ENCODE measurements at regions not wholly inside any gene's neighbourhood (a gene's known extent, or its start where the extent isn't known, plus 50 kb on each side); places are given as distances from the start of the nearest gene placed in this dataset.

DNA sequence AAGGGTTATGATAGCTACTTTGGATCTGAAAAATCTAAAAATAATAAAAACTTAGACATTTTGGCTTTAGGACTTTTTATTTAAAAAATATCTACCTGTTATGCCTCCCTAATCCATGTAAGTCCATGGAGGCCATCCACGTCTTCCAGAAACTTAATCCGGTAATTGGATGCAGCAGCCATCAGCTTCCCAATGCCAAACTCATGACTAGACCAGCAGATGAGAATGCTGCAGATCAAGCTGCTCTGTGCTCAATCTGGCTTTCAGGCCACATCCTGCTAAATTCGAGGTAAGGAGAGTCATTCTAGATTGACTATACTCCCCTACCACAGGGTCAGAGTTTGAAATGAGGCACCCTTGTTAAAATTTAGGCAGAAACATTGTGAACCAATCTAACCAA lies 168.5 kb upstream of the TCERG1L start:
- DNase-seq = no peak

DNA sequence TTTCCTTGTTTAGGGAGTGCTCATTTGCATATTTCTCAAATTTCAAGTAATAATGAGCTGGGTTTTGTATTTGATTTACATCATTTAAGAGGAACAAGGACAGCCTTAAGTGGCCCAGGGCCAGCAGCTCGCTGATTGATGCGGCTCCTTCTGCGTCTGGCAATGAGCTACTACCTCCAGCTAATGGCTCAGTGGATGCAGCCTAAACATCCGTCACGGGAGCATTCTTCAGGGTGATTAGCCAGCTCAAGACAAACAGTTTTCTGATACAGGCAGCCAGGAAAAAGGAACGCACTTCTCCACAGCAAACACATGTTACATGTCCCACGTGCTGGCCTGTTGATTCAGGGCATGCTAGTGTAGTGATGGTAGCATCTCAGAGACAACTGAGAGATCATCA lies 169.3 kb upstream of the TCERG1L start:
- no peak for DNase-seq

DNA sequence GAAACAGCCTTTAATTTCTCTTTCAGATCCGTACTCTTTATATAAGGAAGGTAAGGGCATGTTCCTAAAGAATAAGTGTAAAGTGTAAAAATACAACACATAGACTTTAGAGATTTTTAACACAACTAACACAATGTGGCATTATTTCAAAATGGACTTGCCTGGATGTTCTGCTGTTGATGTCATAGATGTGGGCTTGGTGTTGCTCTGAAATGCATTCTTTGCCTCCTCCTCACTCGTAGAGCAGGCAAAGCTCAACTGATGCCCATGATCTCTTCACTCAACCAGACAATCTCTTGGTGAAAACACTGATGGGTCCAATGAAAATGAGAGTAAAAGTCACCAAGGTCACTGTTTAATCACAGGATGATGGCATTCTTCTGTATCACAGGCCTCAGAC lies 174.2 kb upstream of the TCERG1L start:
- no peak for DNase-seq

DNA sequence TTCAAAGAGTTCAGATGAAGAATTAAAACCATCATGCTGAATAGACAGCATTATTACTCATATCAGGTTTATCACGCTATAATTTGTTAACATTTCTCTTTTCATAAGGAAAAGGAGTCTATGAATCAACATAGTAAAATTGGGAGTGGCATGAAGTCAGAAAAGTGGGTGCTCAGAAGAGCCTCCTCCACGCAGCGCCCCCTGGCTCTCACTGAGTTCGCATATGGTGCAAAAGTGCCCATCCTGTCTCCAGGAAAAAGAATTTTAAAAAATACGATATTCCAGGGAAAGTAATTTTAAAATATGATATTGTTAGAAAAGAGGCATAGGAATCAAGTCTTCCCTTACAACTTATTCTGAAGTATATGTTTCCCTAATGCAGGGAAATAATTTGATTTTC lies 176.3 kb upstream of the TCERG1L start:
- DNase-seq = no peak

DNA sequence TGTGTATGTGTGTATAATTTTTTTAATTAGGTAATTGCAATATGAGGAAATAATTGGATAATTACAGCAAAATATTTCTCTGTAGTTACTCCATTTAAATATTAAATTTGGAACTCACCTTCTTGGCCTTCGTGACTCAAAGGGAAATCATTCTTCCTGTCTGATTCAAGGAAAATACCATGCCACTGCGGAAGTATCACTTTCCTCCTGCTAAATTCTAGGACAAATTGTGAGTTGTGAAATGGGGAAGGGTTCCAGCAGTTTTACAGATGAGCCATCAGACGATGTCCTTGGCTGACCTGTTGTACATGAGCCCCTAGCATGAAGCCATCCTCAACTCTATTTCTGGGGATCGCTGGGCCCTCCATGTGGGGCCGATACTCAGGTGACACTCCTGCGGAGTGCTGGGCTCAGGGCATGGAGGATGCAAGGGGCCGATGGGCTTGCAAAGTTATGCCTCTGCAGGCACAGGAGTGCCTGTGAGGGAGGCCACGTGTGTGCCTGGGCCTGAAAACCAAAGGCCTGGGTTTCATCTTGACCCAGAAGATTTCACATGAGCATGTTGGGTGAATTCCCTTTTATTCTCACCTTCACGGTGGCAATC lies 179.6 kb upstream of the TCERG1L start:
- no peak for DNase-seq

DNA sequence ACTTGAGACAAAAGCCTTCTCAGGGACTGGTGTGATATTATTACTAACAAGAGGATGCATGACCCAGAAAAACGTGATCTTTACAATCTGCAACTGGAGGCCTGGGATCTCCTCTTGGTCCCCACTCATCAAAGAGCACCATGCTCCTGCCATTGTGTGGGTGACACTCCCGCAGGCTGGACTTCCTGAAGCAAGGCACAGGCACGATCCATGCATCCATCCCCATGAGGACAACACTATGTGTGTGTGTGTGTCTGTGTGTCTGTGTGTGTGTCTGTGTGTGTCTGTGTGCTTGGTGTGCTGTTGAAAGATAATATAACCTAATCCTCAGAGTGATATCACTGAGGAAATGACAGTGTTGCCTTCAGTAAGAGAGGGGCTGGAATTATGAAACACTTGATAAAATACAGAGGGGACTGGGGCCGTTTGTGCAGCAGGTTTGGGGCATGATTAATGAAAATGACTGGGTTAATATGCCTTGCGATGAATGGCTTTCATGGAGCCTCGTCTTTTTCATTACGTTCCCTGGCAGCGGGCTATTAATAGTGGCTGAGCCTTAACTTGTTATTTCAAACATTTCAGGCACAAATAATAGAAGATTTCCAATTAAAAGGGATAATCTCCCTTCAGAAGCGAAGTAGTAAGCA lies 180.8 kb upstream of the TCERG1L start:
- DNase-seq = no peak

DNA sequence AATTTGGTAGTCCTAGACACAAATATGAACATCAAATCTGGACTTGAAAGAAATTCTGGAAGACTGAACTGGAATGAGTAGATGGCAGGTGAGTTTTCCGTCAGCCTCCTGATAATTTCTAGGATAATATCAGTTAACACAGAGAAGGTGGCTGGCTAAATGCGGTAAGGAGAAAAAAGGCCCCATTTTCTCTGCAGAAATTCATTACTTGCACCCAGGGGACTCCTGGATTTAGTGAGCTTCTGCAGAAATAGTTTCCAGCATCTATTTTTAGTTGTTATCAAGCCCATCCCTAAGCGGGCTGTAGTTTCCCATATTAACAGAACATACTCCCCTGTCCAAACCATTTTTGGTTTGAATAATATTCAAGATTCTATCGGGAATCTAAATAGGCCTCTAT lies 181.9 kb upstream of the TCERG1L start:
- no peak for DNase-seq

DNA sequence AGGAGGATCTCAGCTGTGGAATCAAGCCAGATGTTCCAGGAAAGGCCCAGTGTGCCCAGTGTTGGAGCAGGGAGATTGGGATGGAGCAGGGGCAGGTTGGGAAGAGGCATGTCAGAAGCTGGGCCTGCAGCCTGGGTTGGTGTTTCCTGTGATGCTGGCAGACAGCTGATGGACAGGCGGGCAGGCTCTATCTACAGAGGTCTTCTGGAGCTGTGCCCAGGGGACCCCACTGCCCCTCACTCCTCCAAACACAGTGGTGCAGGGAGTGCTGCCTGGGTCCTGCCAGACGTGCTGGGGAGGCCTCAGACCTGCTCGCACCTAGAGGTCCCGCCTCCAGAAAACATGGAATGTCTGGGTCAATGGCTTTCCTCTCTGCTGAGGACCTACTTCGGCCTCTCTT lies 182.9 kb upstream of the TCERG1L start:
- DNase-seq = no peak

DNA sequence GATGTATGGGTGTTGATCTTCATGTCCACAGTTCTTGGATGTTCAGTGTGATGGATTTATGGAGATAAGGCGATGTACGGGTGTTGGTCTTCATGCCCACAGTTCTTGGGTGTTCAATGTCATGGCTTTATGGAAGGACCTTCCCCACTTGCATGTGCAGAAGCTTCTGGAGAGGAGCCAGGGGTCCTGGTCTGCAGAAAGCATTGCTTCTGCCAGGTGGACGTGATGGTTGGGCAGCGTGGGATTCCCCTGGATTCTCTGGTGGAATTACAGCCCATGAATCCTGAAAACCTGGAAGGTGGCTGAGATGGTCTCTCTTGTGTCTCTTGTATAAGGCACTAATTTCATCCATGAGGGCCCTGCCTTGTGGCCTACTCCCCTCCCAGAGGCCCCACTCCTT lies 183.7 kb upstream of the TCERG1L start:
- DNase-seq = no peak

DNA sequence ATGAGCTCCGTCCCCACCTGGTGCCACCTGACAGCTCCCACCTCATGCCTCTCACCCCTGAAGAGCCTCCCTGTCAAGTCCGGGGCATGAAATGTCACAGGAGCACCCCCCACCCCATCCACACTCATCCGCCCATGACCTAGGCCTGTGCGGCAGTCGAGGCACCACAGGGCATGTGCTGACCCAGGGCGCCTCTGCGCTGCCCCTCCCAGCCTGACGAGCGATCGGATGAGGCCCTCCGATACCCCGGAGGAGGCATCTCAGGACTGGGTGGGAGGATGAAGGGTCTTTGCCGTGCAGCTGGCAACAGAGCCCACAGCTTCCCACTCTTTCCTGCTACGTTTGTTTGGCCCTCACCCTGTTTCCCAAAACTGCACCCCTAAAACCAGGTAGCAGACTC lies 184.4 kb upstream of the TCERG1L start:
- DNase-seq = no peak

DNA sequence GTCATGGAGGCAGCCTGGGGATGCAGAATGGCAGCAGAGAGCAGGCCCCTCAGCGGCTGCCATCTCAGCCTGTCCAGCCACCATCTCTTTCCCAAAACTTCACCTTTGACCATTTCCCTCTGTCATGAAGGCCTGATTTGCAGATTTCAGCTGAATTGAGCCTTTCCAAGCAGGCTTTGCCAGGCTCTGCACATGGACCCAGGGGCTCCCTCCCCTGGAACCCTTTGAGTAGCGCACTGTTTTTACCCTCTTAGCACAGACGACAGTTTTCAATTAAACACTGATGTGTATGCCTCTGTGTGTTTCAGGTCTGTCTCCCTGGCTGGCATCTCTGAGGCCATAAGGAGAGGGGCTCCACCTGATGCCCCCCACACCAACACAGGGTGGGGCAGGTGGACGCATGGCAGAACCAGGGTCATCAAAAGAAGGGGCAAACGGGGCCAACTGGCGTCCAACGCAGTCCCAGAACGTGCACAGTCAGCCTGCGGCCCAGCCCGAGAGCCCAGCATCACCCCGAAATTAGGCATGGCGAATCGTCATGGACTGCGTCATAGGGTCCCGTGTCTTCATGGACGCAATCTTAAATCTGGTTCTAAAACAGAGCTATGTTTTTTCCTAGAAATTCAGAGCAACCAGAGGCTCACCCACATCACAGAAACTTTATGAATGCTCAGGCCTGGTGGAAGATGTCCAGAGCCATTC lies 185.0 kb upstream of the TCERG1L start:
- DNase-seq = no peak

DNA sequence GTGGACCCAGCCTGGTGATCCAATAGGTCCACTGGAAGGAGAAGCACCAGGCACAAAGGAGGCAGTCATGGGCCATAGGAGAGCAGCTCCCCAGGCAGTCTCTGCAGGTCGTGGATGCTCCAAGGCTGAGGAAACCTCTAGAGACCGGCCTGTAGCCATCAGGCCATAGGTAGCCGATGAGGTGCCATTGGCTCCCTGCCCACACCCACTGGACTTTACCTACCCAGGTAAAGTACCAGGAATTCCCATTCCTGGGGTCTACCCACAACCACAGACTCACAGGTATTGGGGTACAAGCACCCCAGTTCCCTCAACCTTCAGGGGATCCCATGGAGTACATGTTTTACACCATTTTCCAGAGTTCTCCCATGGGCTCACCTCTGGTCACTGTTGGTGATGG lies 188.0 kb upstream of the TCERG1L start:
- no peak for DNase-seq

DNA sequence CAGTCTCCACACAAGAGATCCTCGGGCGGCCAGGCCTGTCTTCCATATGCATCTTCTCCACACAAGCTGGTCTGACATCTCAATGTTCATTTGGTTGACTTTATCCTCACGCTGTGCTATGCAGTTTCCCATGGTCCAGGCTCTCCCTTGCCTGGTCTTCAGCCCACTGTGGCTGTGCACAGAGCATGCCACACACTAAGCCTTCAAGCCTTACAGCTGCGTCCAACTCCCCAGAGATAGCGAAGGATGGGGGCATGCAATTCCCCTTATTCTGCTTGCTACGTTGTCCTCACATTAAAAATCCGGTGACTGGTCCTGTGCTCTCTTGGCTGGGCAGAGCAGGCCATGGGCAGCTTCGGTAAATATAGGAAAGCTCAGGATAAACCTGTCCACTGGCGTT lies 188.7 kb upstream of the TCERG1L start:
- no peak for DNase-seq

DNA sequence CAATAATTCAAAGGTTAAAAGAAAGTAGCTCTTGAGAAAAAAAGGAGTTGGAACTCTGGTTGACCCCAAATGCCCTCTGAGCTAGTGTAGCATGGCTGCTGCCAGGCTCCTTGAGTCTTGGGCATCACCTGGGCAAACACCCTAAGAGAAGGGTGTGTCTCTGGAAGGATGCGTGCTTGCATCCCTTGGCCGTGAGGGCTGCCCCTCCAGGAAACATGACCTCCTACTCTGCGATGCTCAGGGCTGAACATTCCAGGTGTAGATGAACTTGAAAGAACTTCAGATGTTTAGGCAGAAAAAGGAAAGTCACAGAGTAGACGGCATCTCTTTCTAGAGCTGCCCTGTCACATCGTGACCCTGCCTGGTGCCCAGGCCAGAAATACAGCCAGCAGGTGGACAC lies 189.4 kb upstream of the TCERG1L start:
- no peak for DNase-seq

DNA sequence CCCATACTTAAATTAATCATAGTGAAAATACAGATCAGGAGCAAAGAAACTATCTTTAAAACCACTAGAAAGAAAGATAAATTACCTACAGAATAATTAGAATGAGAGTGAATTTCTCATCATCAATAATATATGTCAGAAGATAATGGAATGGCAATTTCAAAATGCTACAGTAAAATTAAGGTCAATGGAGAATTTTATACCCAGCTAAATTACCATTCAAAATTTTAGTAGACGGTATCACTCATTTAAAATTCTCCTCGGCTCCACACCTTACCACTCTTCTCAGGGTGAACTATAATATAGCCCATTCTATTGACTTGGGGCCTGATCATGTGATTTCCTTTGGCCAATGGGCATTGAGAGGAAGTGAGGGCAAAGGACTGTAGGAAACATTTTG lies 192.5 kb upstream of the TCERG1L start:
- no peak for DNase-seq

DNA sequence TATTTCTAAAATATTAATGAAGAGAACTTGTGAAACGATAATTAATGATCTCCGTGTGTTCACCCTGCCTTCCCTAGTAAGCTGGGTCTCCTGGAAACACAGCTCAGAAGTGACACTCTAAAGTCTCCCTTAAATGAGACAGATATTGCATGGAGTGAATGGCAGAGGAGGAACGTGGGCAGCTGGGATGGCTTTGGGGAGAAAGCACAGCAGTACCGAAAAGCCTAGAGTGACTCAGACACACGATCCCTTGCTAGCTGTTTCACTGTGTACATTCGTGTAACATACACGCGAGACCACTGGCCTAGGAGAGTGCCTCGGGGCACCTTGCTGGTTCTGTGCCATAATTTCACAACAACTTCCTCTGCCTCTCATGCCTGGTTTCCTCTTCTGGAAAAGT lies 199.9 kb upstream of the TCERG1L start:
- no peak for DNase-seq

DNA sequence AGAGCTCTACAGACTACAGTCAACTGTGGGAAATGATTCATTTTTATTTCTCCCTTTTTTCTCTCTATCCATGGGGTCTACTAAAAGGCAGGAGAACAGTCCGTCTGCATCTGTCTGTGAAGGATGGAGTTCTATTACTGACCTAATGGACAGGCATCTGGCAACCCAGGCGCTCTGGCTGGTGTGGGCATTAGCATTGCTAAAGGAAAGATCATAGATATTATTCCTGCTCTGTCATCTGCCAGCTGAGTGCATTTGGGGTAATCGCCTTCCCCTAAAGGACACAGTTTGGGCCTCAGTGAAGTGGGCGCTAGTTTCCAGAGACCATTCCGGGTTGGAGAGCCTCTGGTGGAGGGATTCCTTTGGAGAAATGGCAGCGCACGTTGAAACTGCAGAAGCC lies 201.3 kb upstream of the TCERG1L start:
- DNase-seq = no peak

DNA sequence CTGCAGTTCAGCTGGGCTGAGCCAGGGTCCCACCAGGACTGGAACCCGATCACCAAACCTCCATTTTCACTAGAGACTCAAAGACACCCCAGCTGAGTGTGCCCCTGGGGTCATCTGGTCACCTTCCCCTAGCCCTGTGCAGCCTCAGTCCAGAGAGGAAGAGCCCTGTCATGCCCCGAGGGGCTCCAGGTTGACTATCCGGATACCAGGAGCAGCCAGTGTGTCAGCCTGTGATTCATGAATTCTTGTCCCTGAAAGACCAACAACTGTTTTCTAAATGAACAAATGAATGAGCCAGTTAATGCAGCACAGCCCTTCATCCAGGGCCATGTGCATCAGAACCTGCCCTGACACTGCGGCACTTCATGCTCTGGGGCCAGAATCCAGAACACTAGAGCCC lies 201.9 kb upstream of the TCERG1L start:
- DNase-seq = no peak

DNA sequence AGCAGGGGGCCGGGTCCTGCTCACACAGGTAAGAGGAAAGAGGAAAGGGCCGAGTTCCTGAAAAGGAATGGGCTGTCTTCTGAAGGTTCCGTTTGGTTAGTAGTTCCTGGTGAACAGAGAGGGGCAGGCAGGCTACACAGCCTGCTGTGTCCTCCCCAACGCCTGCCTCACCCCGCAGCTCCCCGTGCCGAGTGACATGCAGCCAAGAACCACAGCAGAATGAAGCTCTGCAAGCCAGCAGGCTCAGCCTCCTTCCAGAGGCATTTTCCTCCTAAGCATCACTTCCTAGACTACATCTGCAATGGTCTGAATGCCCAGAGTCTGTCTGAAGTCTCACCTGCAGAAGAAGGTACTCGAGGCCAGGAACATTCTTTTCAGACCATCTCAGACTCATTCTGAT lies 202.4 kb upstream of the TCERG1L start:
- DNase-seq = no peak

DNA sequence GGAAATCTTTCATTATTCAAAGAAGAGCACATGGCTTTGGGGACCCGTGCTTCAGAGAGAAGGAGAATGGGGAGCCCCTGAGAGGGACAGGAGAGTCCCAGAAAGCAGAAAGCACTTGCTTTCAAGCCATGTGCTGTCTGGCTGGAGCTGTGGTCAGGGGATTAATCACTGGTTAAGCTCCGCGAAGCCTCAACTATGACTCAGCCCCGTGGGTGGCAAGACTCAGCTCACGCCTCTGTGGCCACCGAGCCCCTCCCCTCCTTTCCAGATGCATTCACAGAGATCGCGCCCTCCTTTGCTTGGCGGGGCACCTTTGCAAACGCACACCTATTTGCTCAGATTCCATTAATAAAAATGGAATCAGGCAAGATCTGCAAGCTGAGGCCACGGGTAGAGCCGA lies 202.9 kb upstream of the TCERG1L start:
- DNase-seq = no peak

DNA sequence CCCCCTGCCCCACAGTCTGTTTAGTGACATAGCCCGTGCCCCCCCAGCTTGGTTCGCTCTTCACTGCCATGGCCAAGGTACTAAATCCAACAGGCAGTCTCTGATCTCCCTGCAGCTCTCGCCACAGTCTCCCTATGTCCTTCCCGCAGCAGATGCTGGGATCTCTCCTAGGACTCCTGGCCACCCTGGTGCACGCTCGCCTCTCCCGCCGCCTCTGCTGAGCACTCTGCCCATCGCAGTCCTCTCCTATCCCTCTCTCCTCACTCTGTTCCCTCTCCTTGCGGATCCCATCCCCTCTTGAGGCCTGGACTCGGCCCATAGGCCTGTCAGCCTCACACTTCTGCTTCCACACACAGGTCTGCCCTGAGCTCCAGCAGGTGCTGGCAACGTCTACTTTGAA lies 204.8 kb upstream of the TCERG1L start:
- no peak for DNase-seq

DNA sequence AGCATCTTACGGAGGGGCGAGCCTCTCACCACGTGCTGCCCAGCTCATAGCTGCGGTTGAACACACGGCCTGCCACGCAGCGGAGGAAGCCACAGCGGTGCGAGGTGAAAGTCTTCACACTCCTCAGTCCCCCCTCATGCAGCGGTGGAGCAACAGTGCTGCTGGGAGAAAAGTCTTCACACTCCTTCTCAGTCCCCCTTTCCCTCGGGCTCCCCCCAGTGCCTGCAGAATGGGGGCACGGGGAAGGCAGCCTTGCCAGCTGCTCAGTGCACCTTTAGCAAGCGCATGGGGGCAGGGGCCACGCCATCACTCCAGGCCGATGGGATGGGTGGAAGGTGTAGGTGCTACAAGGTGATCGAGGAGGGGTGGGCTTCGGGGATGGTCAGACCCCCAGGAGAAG lies 206.3 kb upstream of the TCERG1L start:
- DNase-seq = no peak

All from nucleus accumbens (tissue), 56 donors.